HEK293 (cell line): ENCODE measurements at regions not wholly inside any gene's neighbourhood (a gene's known extent, or its start where the extent isn't known, plus 50 kb on each side); places are given as distances from the start of the nearest gene placed in this dataset.

Experiments used
- CTCF ChIA-PET: fragments of 350-600 bp; formaldehyde crosslinking; extraction: SDS; loops from one replicate; lab custom pipeline; 2021; ENCODE audit warnings: antibody characterized with exemption; lab: Yijun Ruan, JAX
- POLR2A ChIA-PET: fragments of 300-600 bp; formaldehyde crosslinking; extraction: SDS; loops from one replicate; lab custom pipeline; 2020; ENCODE audit warnings: antibody characterized with exemption, inconsistent platforms; lab: Yijun Ruan, JAX
- H3K27ac ChIP-seq: fragments of 200-500 bp; sonication (Bioruptor generic); 2 replicates; pipeline ENCODE4 v1.5.1; 2014; ENCODE audit warnings: low read depth, low read length, control low read depth, inconsistent platforms; ENCODE audit errors: extremely low read depth
- H3K36me3 ChIP-seq, 2 experiments: fragments of 200-500 bp in 1 of 2; sonication (Bioruptor generic) in 1 of 2; 1 replicate in 1 of 2; 2 replicates in 1 of 2; pipeline ENCODE4 v1.5.1; 2014 to 2017; ENCODE audit warnings: inconsistent platforms in 2 of 2, low read length in 2 of 2; ENCODE audit not compliant: control insufficient read depth in 2 of 2, insufficient read depth in 1 of 2
- H3K4me1 ChIP-seq: fragments of 200-500 bp; sonication (Bioruptor generic); 2 replicates; pipeline ENCODE4 v1.5.1; 2014; ENCODE audit warnings: mild to moderate bottlenecking, low read length, inconsistent platforms; ENCODE audit not compliant: control insufficient read depth, insufficient read depth
- H3K4me3 ChIP-seq: 2 replicates; pipeline ENCODE4 v1.5.1; 2011; ENCODE audit warnings: low read depth, mild to moderate bottlenecking, control low read depth, low read length, moderate library complexity
- H3K9me3 ChIP-seq: fragments of 200-500 bp; sonication (Bioruptor generic); 2 replicates; pipeline ENCODE4 v1.5.1; 2014; ENCODE audit warnings: low read depth, low read length, inconsistent platforms; ENCODE audit not compliant: control insufficient read depth, insufficient read depth
- EGR2 ChIP-seq: fragments of 450-650 bp; formaldehyde crosslinking; IDR thresholded peaks from 2 replicates; pipeline ENCODE4 v1.5.1; 2016; ENCODE audit warnings: low read depth, missing biosample characterization, missing genetic modification characterization
- PRDM10 ChIP-seq: fragments of 450-650 bp; formaldehyde crosslinking; IDR thresholded peaks from 2 replicates; pipeline ENCODE4 v1.5.1; 2016; ENCODE audit warnings: missing biosample characterization, missing genetic modification characterization
- ZBTB17 ChIP-seq: fragments of 450-650 bp; formaldehyde crosslinking; IDR thresholded peaks from 2 replicates; pipeline ENCODE4 v1.5.1; 2016; ENCODE audit warnings: missing biosample characterization, missing genetic modification characterization
- ZBTB20 ChIP-seq: fragments of 450-650 bp; formaldehyde crosslinking; IDR thresholded peaks from 2 replicates; pipeline ENCODE4 v1.5.1; 2016; ENCODE audit warnings: missing biosample characterization, missing genetic modification characterization
- ZIC2 ChIP-seq: fragments of 450-650 bp; formaldehyde crosslinking; IDR thresholded peaks from 2 replicates; pipeline ENCODE4 v1.5.1; 2016; ENCODE audit warnings: missing biosample characterization, missing genetic modification characterization
- ZNF214 ChIP-seq: fragments of 450-650 bp; formaldehyde crosslinking; IDR thresholded peaks from 2 replicates; pipeline ENCODE4 v1.5.1; 2017; ENCODE audit warnings: missing biosample characterization, mild to moderate bottlenecking, missing genetic modification characterization, borderline replicate concordance
- ZNF221 ChIP-seq: fragments of 450-650 bp; formaldehyde crosslinking; IDR thresholded peaks from 2 replicates; pipeline ENCODE4 v1.5.1; 2017; ENCODE audit warnings: missing biosample characterization, missing genetic modification characterization, borderline replicate concordance
- ZNF239 ChIP-seq: fragments of 450-650 bp; formaldehyde crosslinking; IDR thresholded peaks from 2 replicates; pipeline ENCODE4 v1.5.1; 2016; ENCODE audit warnings: missing biosample characterization, missing genetic modification characterization
- ZNF24 ChIP-seq: fragments of 450-650 bp; formaldehyde crosslinking; IDR thresholded peaks from 2 replicates; pipeline ENCODE4 v1.5.1; 2016; ENCODE audit warnings: missing biosample characterization, missing genetic modification characterization
- ZNF26 ChIP-seq: fragments of 450-650 bp; formaldehyde crosslinking; IDR thresholded peaks from 2 replicates; pipeline ENCODE4 v1.5.1; 2016; ENCODE audit warnings: missing biosample characterization, missing genetic modification characterization
- ZNF544 ChIP-seq: fragments of 450-650 bp; formaldehyde crosslinking; IDR thresholded peaks from 2 replicates; pipeline ENCODE4 v1.5.0; 2017; ENCODE audit warnings: missing biosample characterization, missing genetic modification characterization
- ZNF596 ChIP-seq: fragments of 450-650 bp; IDR thresholded peaks from 2 replicates; pipeline ENCODE4 v1.5.0; 2018; ENCODE audit warnings: missing biosample characterization, mild to moderate bottlenecking, missing genetic modification characterization, moderate library complexity
- ZNF677 ChIP-seq: fragments of 450-650 bp; IDR thresholded peaks from 2 replicates; pipeline ENCODE4 v1.5.0; 2018; ENCODE audit warnings: missing biosample characterization, mild to moderate bottlenecking, missing genetic modification characterization, moderate library complexity
- ZNF701 ChIP-seq: fragments of 450-650 bp; formaldehyde crosslinking; IDR thresholded peaks from 2 replicates; pipeline ENCODE4 v1.5.1; 2016; ENCODE audit warnings: missing biosample characterization, missing genetic modification characterization
- ZSCAN16 ChIP-seq: fragments of 450-650 bp; formaldehyde crosslinking; IDR thresholded peaks from 2 replicates; pipeline ENCODE4 v1.5.1; 2016; ENCODE audit warnings: missing biosample characterization, missing genetic modification characterization
- ZSCAN30 ChIP-seq: fragments of 450-650 bp; IDR thresholded peaks from 2 replicates; pipeline ENCODE4 v1.5.1; 2018; ENCODE audit warnings: missing biosample characterization, mild to moderate bottlenecking, missing genetic modification characterization, moderate library complexity
- TF ChIP-seq, protein P1 (sequence below): fragments of 450-650 bp; formaldehyde crosslinking; IDR thresholded peaks from 2 replicates; pipeline ENCODE4 v1.5.1; 2016; ENCODE audit warnings: missing biosample characterization, missing genetic modification characterization, borderline replicate concordance
- TF ChIP-seq, protein P2 (sequence below): fragments of 450-650 bp; formaldehyde crosslinking; IDR thresholded peaks from 2 replicates; pipeline ENCODE4 v1.5.1; 2017; ENCODE audit warnings: missing biosample characterization, missing genetic modification characterization

- TF ChIP-seq, protein P1, sequence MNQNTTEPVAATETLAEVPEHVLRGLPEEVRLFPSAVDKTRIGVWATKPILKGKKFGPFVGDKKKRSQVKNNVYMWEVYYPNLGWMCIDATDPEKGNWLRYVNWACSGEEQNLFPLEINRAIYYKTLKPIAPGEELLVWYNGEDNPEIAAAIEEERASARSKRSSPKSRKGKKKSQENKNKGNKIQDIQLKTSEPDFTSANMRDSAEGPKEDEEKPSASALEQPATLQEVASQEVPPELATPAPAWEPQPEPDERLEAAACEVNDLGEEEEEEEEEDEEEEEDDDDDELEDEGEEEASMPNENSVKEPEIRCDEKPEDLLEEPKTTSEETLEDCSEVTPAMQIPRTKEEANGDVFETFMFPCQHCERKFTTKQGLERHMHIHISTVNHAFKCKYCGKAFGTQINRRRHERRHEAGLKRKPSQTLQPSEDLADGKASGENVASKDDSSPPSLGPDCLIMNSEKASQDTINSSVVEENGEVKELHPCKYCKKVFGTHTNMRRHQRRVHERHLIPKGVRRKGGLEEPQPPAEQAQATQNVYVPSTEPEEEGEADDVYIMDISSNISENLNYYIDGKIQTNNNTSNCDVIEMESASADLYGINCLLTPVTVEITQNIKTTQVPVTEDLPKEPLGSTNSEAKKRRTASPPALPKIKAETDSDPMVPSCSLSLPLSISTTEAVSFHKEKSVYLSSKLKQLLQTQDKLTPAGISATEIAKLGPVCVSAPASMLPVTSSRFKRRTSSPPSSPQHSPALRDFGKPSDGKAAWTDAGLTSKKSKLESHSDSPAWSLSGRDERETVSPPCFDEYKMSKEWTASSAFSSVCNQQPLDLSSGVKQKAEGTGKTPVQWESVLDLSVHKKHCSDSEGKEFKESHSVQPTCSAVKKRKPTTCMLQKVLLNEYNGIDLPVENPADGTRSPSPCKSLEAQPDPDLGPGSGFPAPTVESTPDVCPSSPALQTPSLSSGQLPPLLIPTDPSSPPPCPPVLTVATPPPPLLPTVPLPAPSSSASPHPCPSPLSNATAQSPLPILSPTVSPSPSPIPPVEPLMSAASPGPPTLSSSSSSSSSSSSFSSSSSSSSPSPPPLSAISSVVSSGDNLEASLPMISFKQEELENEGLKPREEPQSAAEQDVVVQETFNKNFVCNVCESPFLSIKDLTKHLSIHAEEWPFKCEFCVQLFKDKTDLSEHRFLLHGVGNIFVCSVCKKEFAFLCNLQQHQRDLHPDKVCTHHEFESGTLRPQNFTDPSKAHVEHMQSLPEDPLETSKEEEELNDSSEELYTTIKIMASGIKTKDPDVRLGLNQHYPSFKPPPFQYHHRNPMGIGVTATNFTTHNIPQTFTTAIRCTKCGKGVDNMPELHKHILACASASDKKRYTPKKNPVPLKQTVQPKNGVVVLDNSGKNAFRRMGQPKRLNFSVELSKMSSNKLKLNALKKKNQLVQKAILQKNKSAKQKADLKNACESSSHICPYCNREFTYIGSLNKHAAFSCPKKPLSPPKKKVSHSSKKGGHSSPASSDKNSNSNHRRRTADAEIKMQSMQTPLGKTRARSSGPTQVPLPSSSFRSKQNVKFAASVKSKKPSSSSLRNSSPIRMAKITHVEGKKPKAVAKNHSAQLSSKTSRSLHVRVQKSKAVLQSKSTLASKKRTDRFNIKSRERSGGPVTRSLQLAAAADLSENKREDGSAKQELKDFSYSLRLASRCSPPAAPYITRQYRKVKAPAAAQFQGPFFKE (tag by site-specific recombination) = no peak
Measured at GRCh38 chr7:54014765-54015164, 527.4 kb upstream of the VSTM2A start (continued).

GRCh38 chr7:54015251-54015650 is 526.9 kb upstream of the VSTM2A start:
- POLR2A ChIA-PET = no interaction called here

GRCh38 chr7:54037873-54038272 is 504.3 kb upstream of the VSTM2A start:
- POLR2A ChIA-PET = no interaction called here
- no peaks in the 10 kb centered on the region for H3K4me1 ChIP-seq
- CTCF ChIA-PET = no interaction called here
- H3K4me3 ChIP-seq = no peak overlapping the region
- no peaks in the 10 kb centered on the region for H3K9me3 ChIP-seq
- no peaks in the 10 kb centered on the region for H3K36me3 ChIP-seq
- H3K27ac ChIP-seq = no peak overlapping the region
- TF ChIP-seq ZIC2 (tag by site-specific recombination) = no peak
- TF ChIP-seq ZBTB17 (tag by site-specific recombination) = no peak
- TF ChIP-seq ZNF24 = no peak
- no peak for TF ChIP-seq ZNF239 (tag by site-specific recombination)
- no peak for TF ChIP-seq ZNF221 (tag by site-specific recombination)
- TF ChIP-seq ZNF214 (tag by site-specific recombination) = no peak
- TF ChIP-seq ZSCAN30 (tag by site-specific recombination) = no peak
- TF ChIP-seq ZNF701 (tag by site-specific recombination) = no peak
- TF ChIP-seq, protein P2, sequence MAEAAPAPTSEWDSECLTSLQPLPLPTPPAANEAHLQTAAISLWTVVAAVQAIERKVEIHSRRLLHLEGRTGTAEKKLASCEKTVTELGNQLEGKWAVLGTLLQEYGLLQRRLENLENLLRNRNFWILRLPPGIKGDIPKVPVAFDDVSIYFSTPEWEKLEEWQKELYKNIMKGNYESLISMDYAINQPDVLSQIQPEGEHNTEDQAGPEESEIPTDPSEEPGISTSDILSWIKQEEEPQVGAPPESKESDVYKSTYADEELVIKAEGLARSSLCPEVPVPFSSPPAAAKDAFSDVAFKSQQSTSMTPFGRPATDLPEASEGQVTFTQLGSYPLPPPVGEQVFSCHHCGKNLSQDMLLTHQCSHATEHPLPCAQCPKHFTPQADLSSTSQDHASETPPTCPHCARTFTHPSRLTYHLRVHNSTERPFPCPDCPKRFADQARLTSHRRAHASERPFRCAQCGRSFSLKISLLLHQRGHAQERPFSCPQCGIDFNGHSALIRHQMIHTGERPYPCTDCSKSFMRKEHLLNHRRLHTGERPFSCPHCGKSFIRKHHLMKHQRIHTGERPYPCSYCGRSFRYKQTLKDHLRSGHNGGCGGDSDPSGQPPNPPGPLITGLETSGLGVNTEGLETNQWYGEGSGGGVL = no peak
- TF ChIP-seq ZSCAN16 (tag by site-specific recombination) = no peak

More at GRCh38 chr7:54015251-54015650, 526.9 kb upstream of the VSTM2A start:
- Histone ChIP-seq H3K36me3 (no peaks in the 10 kb centered on the region), H3K9me3 (no peaks in the 10 kb centered on the region), H3K4me3 (no peak overlapping the region), H3K27ac (no peak overlapping the region)
- CTCF ChIA-PET = no interaction called here
- TF ChIP-seq ZNF677 (tag by site-specific recombination) = no peak
- TF ChIP-seq EGR2 (tag by site-specific recombination) = no peak
- TF ChIP-seq ZNF544 (tag by site-specific recombination) = no peak
- TF ChIP-seq ZNF26 (tag by site-specific recombination) = no peak
- no peak for TF ChIP-seq ZBTB20 (tag by site-specific recombination)
- no peak for TF ChIP-seq PRDM10 (tag by site-specific recombination)
- no peak for TF ChIP-seq ZNF596 (tag by site-specific recombination)
- TF ChIP-seq, all 188 proteins: peak for 0
- H3K4me1 ChIP-seq = no peaks in the 10 kb centered on the region
